MM.1S (cell line): ENCODE measurements at regions not wholly inside any gene's neighbourhood (a gene's known extent, or its start where the extent isn't known, plus 50 kb on each side); places are given as distances from the start of the nearest gene placed in this dataset.
A peak's percentile ranks its signal among the peaks of the same experiment; 100 is the strongest.
"Not testable (repeated sequence)": the region's sequence is repeated elsewhere in the genome, so short reads cannot be mapped to it uniquely, and the experiment has no call there.

Source experiments
- DNase-seq: peaks from one replicate; pipeline ENCODE4 v3.0.0-alpha.2; 2015
- H2AFZ ChIP-seq: fragments of 300-600 bp; sonication (generic); 2 replicates; pipeline ENCODE4 v1.6.0; 2016; ENCODE audit warnings: antibody characterized with exemption, low read length
- H3F3A ChIP-seq: fragments of 300-600 bp; sonication (generic); 2 replicates; pipeline ENCODE4 v1.6.1; 2016; ENCODE audit warnings: mild to moderate bottlenecking, antibody characterized with exemption, low read length, moderate library complexity, mixed read lengths; ENCODE audit not compliant: insufficient read depth
- H3K27ac ChIP-seq: fragments of 300-600 bp; sonication (generic); 2 replicates; pipeline ENCODE4 v1.5.1; 2016; ENCODE audit warnings: mild to moderate bottlenecking, low read length
- H3K27me3 ChIP-seq: fragments of 300-600 bp; sonication (generic); replicated peaks from 2 replicates; pipeline ENCODE4 v1.6.0; 2016; ENCODE audit warnings: low read length; ENCODE audit not compliant: insufficient read depth
- H3K36me3 ChIP-seq: fragments of 300-600 bp; sonication (generic); replicated peaks from 2 replicates; pipeline ENCODE4 v1.6.1; 2016; ENCODE audit warnings: mild to moderate bottlenecking, low read length, mixed read lengths; ENCODE audit not compliant: insufficient read depth
- H3K4me1 ChIP-seq: fragments of 300-600 bp; sonication (generic); 2 replicates; pipeline ENCODE4 v1.6.1; 2016; ENCODE audit warnings: low read length, mixed read lengths
- H3K4me2 ChIP-seq: fragments of 300-600 bp; sonication (generic); 2 replicates; pipeline ENCODE4 v1.6.0; 2016; ENCODE audit warnings: low read depth, low read length
- H3K4me3 ChIP-seq: fragments of 300-600 bp; sonication (generic); 2 replicates; pipeline ENCODE4 v1.5.1; 2016; ENCODE audit warnings: low read length, mixed read lengths
- H3K79me2 ChIP-seq: fragments of 300-600 bp; sonication (generic); 2 replicates; pipeline ENCODE4 v1.6.1; 2016; ENCODE audit warnings: mixed run types, low read length, mixed read lengths
- H3K9ac ChIP-seq: fragments of 300-600 bp; sonication (generic); 2 replicates; pipeline ENCODE4 v1.6.1; 2016; ENCODE audit warnings: low read length, mixed read lengths
- H3K9me2 ChIP-seq: fragments of 300-600 bp; sonication (generic); replicated peaks from 2 replicates; pipeline ENCODE4 v1.6.1; 2016; ENCODE audit warnings: mild to moderate bottlenecking, low read length, mixed read lengths; ENCODE audit not compliant: insufficient read depth
- H3K9me3 ChIP-seq: fragments of 300-600 bp; sonication (generic); replicated peaks from 2 replicates; pipeline ENCODE4 v1.6.1; 2016; ENCODE audit warnings: mild to moderate bottlenecking, low read length, mixed read lengths; ENCODE audit not compliant: insufficient read depth
- H4K20me1 ChIP-seq: fragments of 300-600 bp; sonication (generic); 2 replicates; pipeline ENCODE4 v1.6.1; 2016; ENCODE audit warnings: mild to moderate bottlenecking, low read length, moderate library complexity, mixed read lengths; ENCODE audit not compliant: insufficient read depth
- EZH2 ChIP-seq: fragments of 300-600 bp; sonication (generic); optimal IDR thresholded peaks from 2 replicates; pipeline ENCODE3; 2017; ENCODE audit warnings: low read depth, mild to moderate bottlenecking, antibody characterized with exemption, low read length, mixed read lengths
- EZH2phosphoT487 ChIP-seq: fragments of 300-600 bp; sonication (generic); IDR thresholded peaks from 2 replicates; pipeline ENCODE4 v1.6.1; 2018; ENCODE audit warnings: antibody characterized with exemption, low read length
- TF ChIP-seq, protein P1 (sequence below): fragments of 300-600 bp; sonication (generic); IDR thresholded peaks from 2 replicates; pipeline ENCODE4 v1.5.1; 2016; ENCODE audit warnings: antibody characterized with exemption, low read length, mixed read lengths

- H3K27me3 ChIP-seq: no peaks in the 10 kb centered on the region
- H4K20me1 ChIP-seq: no peaks in the 10 kb centered on the region
- H3K9me2 ChIP-seq: no peaks in the 10 kb centered on the region
- no peaks in the 10 kb centered on the region for H3K36me3 ChIP-seq
- H3K4me1 ChIP-seq: no peaks in the 10 kb centered on the region
- H3K4me3 ChIP-seq: no peak overlapping the region
- H3K79me2 ChIP-seq: no peaks in the 10 kb centered on the region
- no peaks in the 10 kb centered on the region for H3K9me3 ChIP-seq
- no peak overlapping the region for H2AFZ ChIP-seq
- TF ChIP-seq, protein P1, sequence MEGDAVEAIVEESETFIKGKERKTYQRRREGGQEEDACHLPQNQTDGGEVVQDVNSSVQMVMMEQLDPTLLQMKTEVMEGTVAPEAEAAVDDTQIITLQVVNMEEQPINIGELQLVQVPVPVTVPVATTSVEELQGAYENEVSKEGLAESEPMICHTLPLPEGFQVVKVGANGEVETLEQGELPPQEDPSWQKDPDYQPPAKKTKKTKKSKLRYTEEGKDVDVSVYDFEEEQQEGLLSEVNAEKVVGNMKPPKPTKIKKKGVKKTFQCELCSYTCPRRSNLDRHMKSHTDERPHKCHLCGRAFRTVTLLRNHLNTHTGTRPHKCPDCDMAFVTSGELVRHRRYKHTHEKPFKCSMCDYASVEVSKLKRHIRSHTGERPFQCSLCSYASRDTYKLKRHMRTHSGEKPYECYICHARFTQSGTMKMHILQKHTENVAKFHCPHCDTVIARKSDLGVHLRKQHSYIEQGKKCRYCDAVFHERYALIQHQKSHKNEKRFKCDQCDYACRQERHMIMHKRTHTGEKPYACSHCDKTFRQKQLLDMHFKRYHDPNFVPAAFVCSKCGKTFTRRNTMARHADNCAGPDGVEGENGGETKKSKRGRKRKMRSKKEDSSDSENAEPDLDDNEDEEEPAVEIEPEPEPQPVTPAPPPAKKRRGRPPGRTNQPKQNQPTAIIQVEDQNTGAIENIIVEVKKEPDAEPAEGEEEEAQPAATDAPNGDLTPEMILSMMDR: peak; percentile 73
- TF ChIP-seq EZH2: no peak
- peak; percentile 43 for DNase-seq
- no peaks in the 10 kb centered on the region for H3F3A ChIP-seq
- H3K9ac ChIP-seq: no peak overlapping the region
- no peak overlapping the region for H3K4me2 ChIP-seq
- no peak overlapping the region for H3K27ac ChIP-seq
Measured at GRCh38 chr7:8365499-8366110, 67.8 kb upstream of the NXPH1 start.

- H2AFZ ChIP-seq, H3K36me3 ChIP-seq, H3K9ac ChIP-seq, H3F3A ChIP-seq, H4K20me1 ChIP-seq, H3K79me2 ChIP-seq, H3K4me3 ChIP-seq, H3K27ac ChIP-seq, H3K4me1 ChIP-seq, H3K27me3 ChIP-seq, H3K9me3 ChIP-seq, H3K9me2 ChIP-seq, H3K4me2 ChIP-seq, DNase-seq: not testable (repeated sequence)
Measured at GRCh38 chr7:8368007-8368406, 65.4 kb upstream of the NXPH1 start.

- no peaks in the 10 kb centered on the region for H3K27me3 ChIP-seq
- no peaks in the 10 kb centered on the region for H4K20me1 ChIP-seq
- no peaks in the 10 kb centered on the region for H3F3A ChIP-seq
- TF ChIP-seq EZH2phosphoT487 (no peak), EZH2 (no peak)
- TF ChIP-seq, protein P1: no peak
- peak; percentile 85 for DNase-seq
- H3K36me3 ChIP-seq: no peaks in the 10 kb centered on the region
- H3K4me1 ChIP-seq: peaks cover 9% of the 10 kb centered on the region; the same call in 1 of the 2 replicates
- no peaks in the 10 kb centered on the region for H3K9me2 ChIP-seq
- H3K79me2 ChIP-seq: no peaks in the 10 kb centered on the region
- peak overlapping the region; percentile 46 for H3K4me2 ChIP-seq
- H2AFZ ChIP-seq: no peak overlapping the region
- no peak overlapping the region for H3K27ac ChIP-seq
- no peaks in the 10 kb centered on the region for H3K9me3 ChIP-seq
- no peak overlapping the region for H3K9ac ChIP-seq
- no peak overlapping the region for H3K4me3 ChIP-seq
Measured at GRCh38 chr7:8371742-8372141, 61.7 kb upstream of the NXPH1 start.

DNA sequence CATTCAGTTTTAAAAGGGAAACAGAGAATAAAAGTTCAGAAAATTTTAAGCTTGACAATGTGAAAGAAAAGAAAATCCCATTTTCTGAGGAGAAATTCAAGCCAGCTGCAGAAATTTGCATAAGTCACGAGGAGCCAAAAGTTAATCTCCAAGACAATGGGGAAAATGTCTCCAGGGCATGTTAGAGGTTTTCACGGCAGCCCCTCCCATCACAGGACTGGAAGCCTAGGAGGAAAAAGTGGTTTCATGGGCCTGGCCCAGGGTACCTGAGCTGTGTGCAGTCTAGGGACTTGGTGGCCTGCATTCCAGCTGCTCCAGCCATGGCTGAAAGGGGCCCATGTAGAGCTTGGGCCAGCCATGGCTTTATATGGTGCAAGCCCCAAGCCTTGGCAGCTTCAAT, 59.6 kb upstream of the NXPH1 start:
- H2AFZ ChIP-seq: no peak overlapping the region
- H3F3A ChIP-seq: no peaks in the 10 kb centered on the region
- no peaks in the 10 kb centered on the region for H3K9me2 ChIP-seq
- no peak overlapping the region for H3K4me2 ChIP-seq
- H3K27ac ChIP-seq: no peak overlapping the region
- H3K4me1 ChIP-seq: peaks cover 9% of the 10 kb centered on the region; the same call in 1 of the 2 replicates
- no peaks in the 10 kb centered on the region for H3K36me3 ChIP-seq
- no peaks in the 10 kb centered on the region for H3K79me2 ChIP-seq
- DNase-seq: no peak
- no peaks in the 10 kb centered on the region for H3K9me3 ChIP-seq
- H4K20me1 ChIP-seq: no peaks in the 10 kb centered on the region
- TF ChIP-seq, protein P1: no peak
- TF ChIP-seq EZH2phosphoT487 (no peak), EZH2 (no peak)
- no peak overlapping the region for H3K4me3 ChIP-seq
- H3K27me3 ChIP-seq: no peaks in the 10 kb centered on the region
- no peak overlapping the region for H3K9ac ChIP-seq
